GM21360 (cell line): ENCODE measurements at regions not wholly inside any gene's neighbourhood (a gene's known extent, or its start where the extent isn't known, plus 50 kb on each side); places are given as distances from the start of the nearest gene placed in this dataset.

Experiments used
- ATAC-seq: cut with Tn5 transposase; IDR thresholded peaks from one replicate; pipeline ENCODE4 v1.9.1; 2021; ENCODE audit warnings: mild to moderate bottlenecking, moderate library complexity; ENCODE audit not compliant: unreplicated experiment

DNA sequence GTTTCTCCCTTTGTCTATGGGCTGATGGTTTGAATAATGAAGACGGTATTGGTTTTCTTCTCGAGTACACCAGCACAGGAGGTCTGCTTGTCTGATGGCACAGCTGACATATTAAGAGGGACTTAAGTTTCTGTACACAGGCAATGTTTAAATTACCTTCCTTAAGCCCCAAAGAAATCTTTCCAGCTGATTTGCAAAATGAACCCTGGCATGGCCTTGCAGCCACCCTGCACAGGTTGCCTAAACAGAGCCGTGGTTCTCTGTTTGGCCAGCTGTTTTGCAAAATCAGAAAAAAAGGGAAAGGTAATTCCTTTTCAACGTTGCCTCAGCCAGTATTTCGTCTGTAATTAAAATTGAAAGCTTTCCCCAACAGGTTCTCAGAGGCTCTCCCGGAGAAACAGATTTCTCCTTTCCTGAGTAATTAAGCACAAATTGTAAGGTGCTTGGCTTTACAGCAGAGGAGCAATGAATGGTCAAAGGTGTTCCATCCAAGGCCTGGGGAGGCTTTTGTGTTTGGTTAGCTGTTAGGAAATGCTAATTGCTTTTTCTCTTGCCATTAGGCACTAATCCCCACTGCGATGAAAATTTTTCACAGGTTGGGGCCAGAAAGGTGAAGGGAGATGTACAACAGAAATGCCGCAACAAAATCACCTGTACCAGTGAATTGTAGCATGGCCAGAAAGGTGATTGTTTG lies 138.9 kb downstream of the RASEF start:
- no peak for ATAC-seq
